ENCODE measurements at regions not wholly inside any gene's neighbourhood (a gene's known extent, or its start where the extent isn't known, plus 50 kb on each side); places are given as distances from the start of the nearest gene placed in this dataset.
"Not testable (repeated sequence)": the region's sequence is repeated elsewhere in the genome, so short reads cannot be mapped to it uniquely, and the experiment has no call there.

- DNase-seq (ENCODE audit: low read depth) = not testable (repeated sequence)
Measured at GRCh38 chr12:83696311-83696710, 1009.6 kb downstream of the TMTC2 start.

GRCh38 chr12:83691730-83692129, 1005.0 kb downstream of the TMTC2 start:
- DNase-seq (ENCODE audit: low read depth) = no peak

DNA sequence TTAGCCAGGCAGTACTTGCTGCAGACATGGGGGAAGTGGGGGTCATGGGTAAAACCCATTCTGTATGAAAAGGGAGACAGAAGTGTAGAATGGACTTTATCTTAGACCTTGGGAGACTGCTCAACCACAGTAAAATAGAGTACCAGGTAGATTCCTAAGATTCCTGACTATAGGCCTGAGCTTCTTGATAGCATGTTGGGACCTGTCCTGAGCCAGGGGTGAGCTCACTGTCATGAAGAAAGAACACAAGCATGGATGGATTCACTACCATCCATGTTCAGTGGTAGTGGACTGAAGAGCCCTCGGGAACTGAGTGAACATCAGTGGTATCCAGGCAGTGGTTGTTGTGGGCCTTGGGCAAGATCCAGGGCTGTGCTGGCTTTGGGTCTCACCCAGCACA, 1003.8 kb downstream of the TMTC2 start:
- DNase-seq (ENCODE audit: low read depth) = no peak

DNA sequence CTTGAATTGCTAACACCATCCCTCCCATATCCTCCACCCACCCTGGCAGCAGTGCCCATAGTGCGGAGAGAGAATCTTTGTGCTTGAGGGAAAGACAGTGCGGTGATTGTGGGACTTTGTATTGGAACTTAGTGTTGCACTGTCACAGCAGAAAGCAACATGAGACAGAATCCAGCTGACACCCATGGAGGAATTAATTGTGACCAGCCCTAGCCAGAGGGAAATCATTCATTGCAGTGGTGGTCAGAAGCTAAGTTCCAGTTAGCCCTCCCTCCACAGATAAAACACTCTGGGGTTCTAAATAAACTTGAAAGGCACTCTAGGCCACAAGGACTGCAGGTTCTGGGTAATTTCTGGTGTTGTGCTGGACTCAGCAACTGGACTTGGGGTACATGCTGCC, 1002.6 kb downstream of the TMTC2 start:
- no peak for DNase-seq (ENCODE audit: low read depth)

GRCh38 chr12:83676781-83677295, 990.1 kb downstream of the TMTC2 start:
- DNase-seq (ENCODE audit: low read depth) = no peak

DNA sequence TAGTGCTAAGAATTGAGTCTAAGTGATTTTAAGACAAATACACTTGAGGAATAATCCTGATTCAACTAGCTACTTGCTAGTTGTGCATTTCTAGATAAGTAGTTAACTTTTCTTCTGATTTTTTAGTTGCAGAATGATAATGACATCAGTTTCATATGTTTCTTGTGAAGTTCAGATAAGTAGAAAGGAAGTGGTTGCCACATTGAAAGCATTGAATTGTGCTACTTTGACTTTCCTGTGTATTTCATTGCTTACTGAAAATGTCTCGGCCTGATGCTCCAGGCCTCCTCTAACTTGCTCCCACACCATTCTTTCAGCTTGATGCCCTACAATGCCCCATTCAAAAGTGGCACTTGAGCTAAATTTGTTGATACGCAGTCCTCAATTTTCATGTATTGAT, 980.0 kb downstream of the TMTC2 start:
- DNase-seq (ENCODE audit: low read depth) = no peak

GRCh38 chr12:83665634-83666218, 979.0 kb downstream of the TMTC2 start:
- DNase-seq (ENCODE audit: low read depth) = no peak

DNA sequence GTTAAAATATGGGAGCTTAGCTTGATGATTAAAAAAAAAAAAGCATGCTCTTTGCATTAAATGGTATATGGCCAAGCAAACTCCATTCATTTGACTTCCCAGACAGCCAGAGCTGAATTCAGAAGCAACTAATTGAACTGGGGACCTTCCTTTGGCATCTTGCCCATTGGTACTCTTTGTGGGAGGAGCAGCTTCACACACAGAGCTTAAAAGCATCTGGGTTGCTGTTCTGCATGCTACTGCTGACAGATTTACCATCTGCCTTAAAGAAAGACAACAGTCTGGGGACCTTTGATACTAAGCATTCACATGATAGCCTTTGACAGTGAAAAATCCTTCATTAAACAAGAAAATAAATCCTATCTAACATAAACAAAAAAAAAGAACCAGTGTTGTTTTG, 977.9 kb downstream of the TMTC2 start:
- no peak for DNase-seq (ENCODE audit: low read depth)

GRCh38 chr12:83660727-83661358, 974.1 kb downstream of the TMTC2 start:
- no peak for DNase-seq (ENCODE audit: low read depth)

- no peak for DNase-seq (ENCODE audit: low read depth)
Measured at GRCh38 chr12:83659321-83659720, 972.6 kb downstream of the TMTC2 start.

GRCh38 chr12:83656004-83656403, 969.3 kb downstream of the TMTC2 start:
- DNase-seq (ENCODE audit: low read depth) = no peak

- no peak for DNase-seq (ENCODE audit: low read depth)
Measured at GRCh38 chr12:83642205-83642604, 955.5 kb downstream of the TMTC2 start.

- DNase-seq (ENCODE audit: low read depth) = no peak
Measured at GRCh38 chr12:83641789-83642188, 955.1 kb downstream of the TMTC2 start.

GRCh38 chr12:83634726-83635267, 948.1 kb downstream of the TMTC2 start:
- no peak for DNase-seq (ENCODE audit: low read depth)

- no peak for DNase-seq (ENCODE audit: low read depth)
Measured at GRCh38 chr12:83630526-83630925, 943.8 kb downstream of the TMTC2 start.

- DNase-seq (ENCODE audit: low read depth) = no peak
Measured at GRCh38 chr12:83629931-83630330, 943.2 kb downstream of the TMTC2 start.

GRCh38 chr12:83622205-83622604, 935.5 kb downstream of the TMTC2 start:
- DNase-seq (ENCODE audit: low read depth) = no peak

DNA sequence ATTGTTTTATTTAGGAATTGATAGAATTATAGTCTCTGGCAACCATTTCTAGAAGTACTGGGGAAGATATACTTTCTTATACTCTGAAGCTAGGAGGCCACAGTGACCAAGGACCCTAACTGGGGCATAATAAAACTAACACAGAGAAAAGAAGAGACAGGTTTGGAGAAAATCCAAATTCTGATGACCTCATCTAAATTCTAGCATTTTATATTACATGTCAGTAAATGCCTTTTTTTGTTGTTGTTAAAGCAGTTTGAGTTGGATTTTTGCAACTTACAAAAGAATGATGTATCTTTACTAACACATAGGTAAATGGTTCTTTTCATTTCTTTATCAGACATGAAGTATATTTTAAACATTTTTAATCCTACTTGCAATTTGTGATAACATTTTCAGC, 933.3 kb downstream of the TMTC2 start:
- no peak for DNase-seq (ENCODE audit: low read depth)

GRCh38 chr12:83615152-83615551, 928.4 kb downstream of the TMTC2 start:
- no peak for DNase-seq (ENCODE audit: low read depth)

DNA sequence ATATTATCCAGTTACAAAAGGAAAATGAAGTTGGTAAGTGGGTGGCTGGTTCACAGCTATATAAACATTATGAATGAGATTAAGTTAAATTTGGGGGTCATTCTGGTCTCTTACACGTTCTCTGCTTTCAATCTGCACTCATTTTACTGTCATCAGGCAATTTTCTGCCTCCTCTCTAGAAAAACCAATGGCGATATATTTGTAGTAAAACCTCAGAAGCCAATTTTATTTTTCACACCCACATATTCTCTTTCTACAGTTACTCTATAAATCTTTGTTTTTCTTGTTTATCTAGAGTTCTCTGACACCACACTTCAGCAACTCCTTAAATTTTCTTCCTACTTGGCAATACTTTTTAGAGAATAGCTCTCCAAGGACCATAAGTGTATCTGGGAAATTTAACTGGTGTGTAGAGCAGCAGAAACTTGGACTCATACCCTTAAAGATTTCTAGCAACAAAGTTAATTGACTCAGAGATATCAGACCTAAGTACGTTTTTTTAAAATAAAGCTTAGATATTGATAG, 926.9 kb downstream of the TMTC2 start:
- no peak for DNase-seq (ENCODE audit: low read depth)

- DNase-seq (ENCODE audit: low read depth) = no peak
Measured at GRCh38 chr12:83603106-83603505, 916.4 kb downstream of the TMTC2 start.

DNA sequence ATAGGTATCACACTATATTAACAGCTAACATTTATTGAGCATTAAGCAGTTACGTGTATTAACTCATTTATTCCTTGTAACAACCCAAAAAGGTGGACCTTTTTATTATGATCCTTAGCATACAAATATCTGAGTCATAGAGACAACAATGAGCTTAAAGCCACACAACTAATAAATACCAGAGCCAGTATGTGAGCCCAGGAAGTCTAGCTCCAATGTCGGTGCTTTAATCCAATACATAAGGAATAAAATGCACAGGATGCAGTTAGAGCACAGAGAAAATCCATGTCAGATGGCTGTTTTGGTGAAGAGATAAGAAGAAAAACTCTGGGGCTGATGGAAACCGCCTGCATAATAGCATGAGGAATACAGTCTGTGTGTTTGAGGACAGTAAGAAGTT, 888.6 kb downstream of the TMTC2 start:
- DNase-seq (ENCODE audit: low read depth) = no peak

GRCh38 chr12:83574142-83574541, 887.4 kb downstream of the TMTC2 start:
- no peak for DNase-seq (ENCODE audit: low read depth)
